ENCODE measurements at regions not wholly inside any gene's neighbourhood (a gene's known extent, or its start where the extent isn't known, plus 50 kb on each side); places are given as distances from the start of the nearest gene placed in this dataset.
"Not testable (repeated sequence)": the region's sequence is repeated elsewhere in the genome, so short reads cannot be mapped to it uniquely, and the experiment has no call there.

GRCh38 chr2:107137706-107138105 is 251.7 kb upstream of the ST6GAL2 start:
- Histone ChIP-seq H3K27ac (ENCODE audit: low read depth, low read length) (no peak overlapping the region), H3K9me3 (ENCODE audit: control insufficient read depth in 1 of 2, low read length in 2 of 2) (no peaks in the 10 kb centered on the region), H3K36me3 (ENCODE audit: insufficient read depth, low read length) (no peaks in the 10 kb centered on the region), H3K4me1 (ENCODE audit: insufficient read depth, low read length) (no peaks in the 10 kb centered on the region), H3K4me3 (ENCODE audit: low read length in 2 of 2) (no peak overlapping the region), H3K27me3 (ENCODE audit: insufficient read depth, low read length) (no peaks in the 10 kb centered on the region)
- no peak overlapping the region for H3K4me3 Mint-ChIP-seq
- no peaks in the 10 kb centered on the region for H3K36me3 Mint-ChIP-seq
- H3K27me3 Mint-ChIP-seq, result no peaks in the 10 kb centered on the region
- no peak overlapping the region for H3K27ac Mint-ChIP-seq
- H3K4me1 Mint-ChIP-seq, result no peaks in the 10 kb centered on the region
- ChIA-PET POLR2A (ENCODE audit: partially characterized antibody) (no interaction called here), CTCF (ENCODE audit: partially characterized antibody) (no interaction called here)
- no peak for DNase-seq
- H3K9me3 Mint-ChIP-seq, result peaks cover 0 to 12% (median 3%) of the 10 kb centered on the region in 8 donors
- intact Hi-C loops (cut with micrococcal nuclease), result no loop called here

- DNase-seq, result no peak
- Mint-ChIP-seq H3K36me3 (no peaks in the 10 kb centered on the region), H3K27ac (no peak overlapping the region), H3K27me3 (no peaks in the 10 kb centered on the region), H3K4me1 (no peaks in the 10 kb centered on the region), H3K9me3 (peaks cover 0 to 8% (median 2%) of the 10 kb centered on the region in 8 donors), H3K4me3 (no peak overlapping the region)
- no peak overlapping the region for H3K27ac ChIP-seq (ENCODE audit: low read depth, low read length)
- H3K9me3 ChIP-seq (ENCODE audit: control insufficient read depth in 1 of 2, low read length in 2 of 2), result no peaks in the 10 kb centered on the region
- no peaks in the 10 kb centered on the region for H3K27me3 ChIP-seq (ENCODE audit: insufficient read depth, low read length)
- intact Hi-C loops (cut with micrococcal nuclease), result no loop called here
- POLR2A ChIA-PET (ENCODE audit: partially characterized antibody), result no interaction called here
- no peaks in the 10 kb centered on the region for H3K36me3 ChIP-seq (ENCODE audit: insufficient read depth, low read length)
- no peaks in the 10 kb centered on the region for H3K4me1 ChIP-seq (ENCODE audit: insufficient read depth, low read length)
- CTCF ChIA-PET (ENCODE audit: partially characterized antibody), result no interaction called here
- no peak overlapping the region for H3K4me3 ChIP-seq (ENCODE audit: low read length in 2 of 2)
Measured at GRCh38 chr2:107146181-107146580, 260.2 kb upstream of the ST6GAL2 start.

- H3K4me1 ChIP-seq (ENCODE audit: insufficient read depth, low read length); H3K36me3 ChIP-seq (ENCODE audit: insufficient read depth, low read length); H3K9me3 Mint-ChIP-seq; H3K36me3 Mint-ChIP-seq; H3K4me3 Mint-ChIP-seq; intact Hi-C loops (cut with micrococcal nuclease); H3K4me3 ChIP-seq (ENCODE audit: low read length in 2 of 2); H3K27me3 Mint-ChIP-seq; H3K27ac Mint-ChIP-seq; CTCF ChIA-PET (ENCODE audit: partially characterized antibody); DNase-seq; H3K9me3 ChIP-seq (ENCODE audit: control insufficient read depth in 1 of 2, low read length in 2 of 2); POLR2A ChIA-PET (ENCODE audit: partially characterized antibody); H3K27ac ChIP-seq (ENCODE audit: low read depth, low read length); H3K4me1 Mint-ChIP-seq; H3K27me3 ChIP-seq (ENCODE audit: insufficient read depth, low read length): not testable (repeated sequence)
Measured at GRCh38 chr2:107146645-107147044, 260.7 kb upstream of the ST6GAL2 start.

- Mint-ChIP-seq H3K27me3 (no peaks in the 10 kb centered on the region), H3K27ac (no peak overlapping the region), H3K9me3 (peaks cover 0 to 3% (median 1%) of the 10 kb centered on the region in 8 donors), H3K4me1 (no peaks in the 10 kb centered on the region), H3K4me3 (no peak overlapping the region), H3K36me3 (no peaks in the 10 kb centered on the region)
- Histone ChIP-seq H3K9me3 (ENCODE audit: control insufficient read depth in 1 of 2, low read length in 2 of 2) (no peaks in the 10 kb centered on the region), H3K27me3 (ENCODE audit: insufficient read depth, low read length) (no peaks in the 10 kb centered on the region), H3K36me3 (ENCODE audit: insufficient read depth, low read length) (no peaks in the 10 kb centered on the region), H3K4me1 (ENCODE audit: insufficient read depth, low read length) (no peaks in the 10 kb centered on the region), H3K27ac (ENCODE audit: low read depth, low read length) (no peak overlapping the region), H3K4me3 (ENCODE audit: low read length in 2 of 2) (no peak overlapping the region)
- intact Hi-C loops (cut with micrococcal nuclease), result no loop called here
- ChIA-PET CTCF (ENCODE audit: partially characterized antibody) (no interaction called here), POLR2A (ENCODE audit: partially characterized antibody) (no interaction called here)
- no peak for DNase-seq
Measured at GRCh38 chr2:107148055-107148454, 262.1 kb upstream of the ST6GAL2 start.

- Histone ChIP-seq H3K4me1 (ENCODE audit: insufficient read depth, low read length) (no peaks in the 10 kb centered on the region), H3K27ac (ENCODE audit: low read depth, low read length) (no peak overlapping the region), H3K27me3 (ENCODE audit: insufficient read depth, low read length) (no peaks in the 10 kb centered on the region), H3K36me3 (ENCODE audit: insufficient read depth, low read length) (no peaks in the 10 kb centered on the region), H3K4me3 (ENCODE audit: low read length in 2 of 2) (no peak overlapping the region), H3K9me3 (ENCODE audit: control insufficient read depth in 1 of 2, low read length in 2 of 2) (no peaks in the 10 kb centered on the region)
- no peaks in the 10 kb centered on the region for H3K36me3 Mint-ChIP-seq
- H3K27ac Mint-ChIP-seq, result no peak overlapping the region
- H3K9me3 Mint-ChIP-seq, result peaks cover 0 to 2% (median 2%) of the 10 kb centered on the region in 8 donors
- ChIA-PET POLR2A (ENCODE audit: partially characterized antibody) (no interaction called here), CTCF (ENCODE audit: partially characterized antibody) (no interaction called here)
- H3K4me1 Mint-ChIP-seq, result no peaks in the 10 kb centered on the region
- H3K4me3 Mint-ChIP-seq, result no peak overlapping the region
- DNase-seq, result no peak
- no peaks in the 10 kb centered on the region for H3K27me3 Mint-ChIP-seq
- intact Hi-C loops (cut with micrococcal nuclease), result no loop called here
Measured at GRCh38 chr2:107148496-107148895, 262.5 kb upstream of the ST6GAL2 start.

GRCh38 chr2:107160640-107161239 is 274.8 kb upstream of the ST6GAL2 start:
- no peaks in the 10 kb centered on the region for H3K27me3 Mint-ChIP-seq
- no peaks in the 10 kb centered on the region for H3K4me1 Mint-ChIP-seq
- ChIA-PET POLR2A (ENCODE audit: partially characterized antibody) (no interaction called here), CTCF (ENCODE audit: partially characterized antibody) (no interaction called here)
- H3K9me3 Mint-ChIP-seq, result peaks cover 0 to 5% (median 1%) of the 10 kb centered on the region in 8 donors
- no peak overlapping the region for H3K27ac ChIP-seq (ENCODE audit: low read depth, low read length)
- H3K9me3 ChIP-seq (ENCODE audit: control insufficient read depth in 1 of 2, low read length in 2 of 2), result no peaks in the 10 kb centered on the region
- no peaks in the 10 kb centered on the region for H3K36me3 Mint-ChIP-seq
- H3K36me3 ChIP-seq (ENCODE audit: insufficient read depth, low read length), result no peaks in the 10 kb centered on the region
- H3K4me3 Mint-ChIP-seq, result no peak overlapping the region
- no peak overlapping the region for H3K27ac Mint-ChIP-seq
- H3K27me3 ChIP-seq (ENCODE audit: insufficient read depth, low read length), result no peaks in the 10 kb centered on the region
- intact Hi-C loops (cut with micrococcal nuclease), result no loop called here
- H3K4me3 ChIP-seq (ENCODE audit: low read length in 2 of 2), result no peak overlapping the region
- DNase-seq, result no peak
- no peaks in the 10 kb centered on the region for H3K4me1 ChIP-seq (ENCODE audit: insufficient read depth, low read length)

- no peaks in the 10 kb centered on the region for H3K27me3 ChIP-seq (ENCODE audit: insufficient read depth, low read length)
- Mint-ChIP-seq H3K4me1 (no peaks in the 10 kb centered on the region), H3K36me3 (no peaks in the 10 kb centered on the region), H3K9me3 (peaks cover 0 to 5% (median 4%) of the 10 kb centered on the region in 8 donors), H3K27me3 (no peaks in the 10 kb centered on the region), H3K27ac (no peak overlapping the region), H3K4me3 (no peak overlapping the region)
- ChIA-PET CTCF (ENCODE audit: partially characterized antibody) (no interaction called here), POLR2A (ENCODE audit: partially characterized antibody) (no interaction called here)
- no peaks in the 10 kb centered on the region for H3K36me3 ChIP-seq (ENCODE audit: insufficient read depth, low read length)
- DNase-seq, result no peak
- H3K4me1 ChIP-seq (ENCODE audit: insufficient read depth, low read length), result no peaks in the 10 kb centered on the region
- no peak overlapping the region for H3K27ac ChIP-seq (ENCODE audit: low read depth, low read length)
- H3K9me3 ChIP-seq (ENCODE audit: control insufficient read depth in 1 of 2, low read length in 2 of 2), result no peaks in the 10 kb centered on the region
- intact Hi-C loops (cut with micrococcal nuclease), result no loop called here
- no peak overlapping the region for H3K4me3 ChIP-seq (ENCODE audit: low read length in 2 of 2)
Measured at GRCh38 chr2:107168141-107168540, 282.2 kb upstream of the ST6GAL2 start.

- H3K36me3 Mint-ChIP-seq, result no peaks in the 10 kb centered on the region
- Histone ChIP-seq H3K27ac (ENCODE audit: low read depth, low read length) (no peak overlapping the region), H3K9me3 (ENCODE audit: control insufficient read depth in 1 of 2, low read length in 2 of 2) (no peaks in the 10 kb centered on the region), H3K36me3 (ENCODE audit: insufficient read depth, low read length) (no peaks in the 10 kb centered on the region), H3K4me3 (ENCODE audit: low read length in 2 of 2) (no peak overlapping the region), H3K4me1 (ENCODE audit: insufficient read depth, low read length) (no peaks in the 10 kb centered on the region), H3K27me3 (ENCODE audit: insufficient read depth, low read length) (no peaks in the 10 kb centered on the region)
- intact Hi-C loops (cut with micrococcal nuclease), result no loop called here
- H3K4me1 Mint-ChIP-seq, result no peaks in the 10 kb centered on the region
- H3K27ac Mint-ChIP-seq, result no peak overlapping the region
- no peak overlapping the region for H3K4me3 Mint-ChIP-seq
- POLR2A ChIA-PET (ENCODE audit: partially characterized antibody), result no interaction called here
- CTCF ChIA-PET (ENCODE audit: partially characterized antibody), result no interaction called here
- no peaks in the 10 kb centered on the region for H3K27me3 Mint-ChIP-seq
- H3K9me3 Mint-ChIP-seq, result peaks cover 0 to 4% (median 0%) of the 10 kb centered on the region in 8 donors
- no peak for DNase-seq
Measured at GRCh38 chr2:107174171-107174570, 288.2 kb upstream of the ST6GAL2 start.

Measured in CD4-positive, alpha-beta memory T cell (primary cell).